A549 (cell line): ENCODE measurements at regions not wholly inside any gene's neighbourhood (a gene's known extent, or its start where the extent isn't known, plus 50 kb on each side); places are given as distances from the start of the nearest gene placed in this dataset.
"Not testable (repeated sequence)": the region's sequence is repeated elsewhere in the genome, so short reads cannot be mapped to it uniquely, and the experiment has no call there.

Experiments used
- ATAC-seq, 2 experiments: fragments of 200-7000 bp in 1 of 2; fragments of >200 bp in 1 of 2; cut with Nextera tagmentation in 1 of 2; cut with Tn5 transposase in 1 of 2; 3 replicates each; pipeline versions ENCODE4 v1.8.0 to v1.9.1; 2018 to 2020; ENCODE audit warnings: mild to moderate bottlenecking in 1 of 2, moderate library complexity in 1 of 2
- CTCF ChIA-PET: fragments of 300-600 bp; sonication (Branson Sonifier 250); formaldehyde crosslinking; extraction: SDS; loops from one replicate; lab custom pipeline; 2021; ENCODE audit warnings: antibody characterized with exemption, inconsistent platforms; lab: Yijun Ruan, JAX
- POLR2A ChIA-PET: fragments of 350-600 bp; formaldehyde crosslinking; extraction: SDS; loops from one replicate; lab custom pipeline; 2021; ENCODE audit warnings: antibody characterized with exemption, inconsistent platforms; lab: Yijun Ruan, JAX
- DNase-seq, 2 experiments: peaks; one replicate each; pipeline versions ENCODE4 v3.0.0 to v3.0.0-alpha.2; 2011 to 2016; ENCODE audit warnings: low read depth in 1 of 2, low spot score in 1 of 2
- FAIRE-seq: peaks from 2 replicates; lab custom pipeline; 2011; peaks lifted over from hg19 to GRCh38; lab: Jason Lieb, UNC
- H3K27ac ChIP-seq, 2 experiments: fragments of >200 bp; sonication (Bioruptor Twin); formaldehyde crosslinking; 3 replicates each; pipeline ENCODE4 v1.5.1; 2016 to 2017
- H3K4me1 ChIP-seq: fragments of >200 bp; sonication (Bioruptor Twin); formaldehyde crosslinking; 3 replicates; pipeline ENCODE4 v1.6.1; 2016
- H3K4me2 ChIP-seq: fragments of >200 bp; sonication (Bioruptor Twin); formaldehyde crosslinking; 3 replicates; pipeline ENCODE4 v1.6.1; 2016
- H3K4me3 ChIP-seq: fragments of >200 bp; sonication (Bioruptor Twin); formaldehyde crosslinking; 3 replicates; pipeline ENCODE4 v1.5.1; 2016
- H3K9me3 ChIP-seq: fragments of >200 bp; sonication (Bioruptor Twin); formaldehyde crosslinking; 3 replicates; pipeline ENCODE4 v1.6.1; 2016
- CHD2 ChIP-seq: fragments of 150-350 bp; IDR thresholded peaks from 2 replicates; pipeline ENCODE4 v1.6.1; 2014; ENCODE audit warnings: low read length; ENCODE audit not compliant: partially characterized antibody
- HEYL ChIP-seq: fragments of 250-450 bp; sonication (Bioruptor Pico); IDR thresholded peaks from 2 replicates; pipeline ENCODE4 v1.8.0; 2021; ENCODE audit warnings: mild to moderate bottlenecking, moderate library complexity
- HOXA7 ChIP-seq: fragments of 250-450 bp; sonication (Bioruptor Pico); IDR thresholded peaks from 2 replicates; pipeline ENCODE4 v1.5.0; 2020; ENCODE audit warnings: mild to moderate bottlenecking, moderate library complexity
- JUN ChIP-seq, 2 experiments: fragments of >200 bp; sonication (Bioruptor Twin); formaldehyde crosslinking; IDR thresholded peaks; 2 replicates in 1 of 2; 3 replicates in 1 of 2; pipeline ENCODE4 v1.6.1; 2016 to 2017
- KDM5A ChIP-seq: fragments of 200-600 bp; sonication (generic); IDR thresholded peaks from 2 replicates; pipeline ENCODE4 v1.6.1; 2016; ENCODE audit warnings: antibody characterized with exemption, mild to moderate bottlenecking
- MYC ChIP-seq: IDR thresholded peaks from 2 replicates; pipeline ENCODE4 v1.6.1; 2012; ENCODE audit warnings: mild to moderate bottlenecking, inconsistent platforms, low read length, improper control_type of control experiment, borderline replicate concordance
- POLR2A ChIP-seq: IDR thresholded peaks from 2 replicates; pipeline ENCODE4 v1.6.1; 2012; ENCODE audit warnings: mild to moderate bottlenecking, low read length
- POLR2AphosphoS2 ChIP-seq: conservative IDR thresholded peaks from 2 replicates; pipeline ENCODE4 v1.6.1; 2012; ENCODE audit warnings: low read length, improper control_type of control experiment, inconsistent platforms
- RARB ChIP-seq: fragments of 250-450 bp; sonication (Bioruptor Pico); IDR thresholded peaks from 2 replicates; pipeline ENCODE4 v1.8.0; 2021; ENCODE audit warnings: mild to moderate bottlenecking, moderate library complexity
- RFX5 ChIP-seq: fragments of 450-650 bp; IDR thresholded peaks from 2 replicates; pipeline ENCODE4 v1.7.1; 2014; ENCODE audit warnings: antibody characterized with exemption, mild to moderate bottlenecking, moderate library complexity
- TFCP2L1 ChIP-seq: fragments of 250-450 bp; sonication (Bioruptor Pico); IDR thresholded peaks from 2 replicates; pipeline ENCODE4 v1.5.0; 2021; ENCODE audit warnings: mild to moderate bottlenecking
- ZNF302 ChIP-seq: fragments of 250-450 bp; sonication (Bioruptor Pico); IDR thresholded peaks from 2 replicates; pipeline ENCODE4 v1.9.0; 2021; ENCODE audit warnings: inconsistent platforms, mild to moderate bottlenecking, moderate library complexity
- WGBS: methylation state at CpG from one replicate; pipeline ENCODE4 v1.1.6; 2017; ENCODE audit errors: missing lambda C conversion rate; 5-methylcytosine and 5-hydroxymethylcytosine counted together
- TF ChIP-seq, protein P1 (sequence below): fragments of 250-450 bp; sonication (Bioruptor Pico); IDR thresholded peaks from 2 replicates; pipeline ENCODE4 v1.5.0; 2020; ENCODE audit warnings: low read depth, mild to moderate bottlenecking, moderate library complexity
- TF ChIP-seq, protein P2 (sequence below): fragments of 150-350 bp; IDR thresholded peaks from 2 replicates; pipeline ENCODE4 v1.6.1; 2014; ENCODE audit warnings: low read depth, mild to moderate bottlenecking, low read length
- TF ChIP-seq, protein P3 (sequence below): fragments of >200 bp; sonication (Bioruptor Twin); formaldehyde crosslinking; IDR thresholded peaks from 3 replicates; pipeline ENCODE4 v1.6.1; 2016

DNA sequence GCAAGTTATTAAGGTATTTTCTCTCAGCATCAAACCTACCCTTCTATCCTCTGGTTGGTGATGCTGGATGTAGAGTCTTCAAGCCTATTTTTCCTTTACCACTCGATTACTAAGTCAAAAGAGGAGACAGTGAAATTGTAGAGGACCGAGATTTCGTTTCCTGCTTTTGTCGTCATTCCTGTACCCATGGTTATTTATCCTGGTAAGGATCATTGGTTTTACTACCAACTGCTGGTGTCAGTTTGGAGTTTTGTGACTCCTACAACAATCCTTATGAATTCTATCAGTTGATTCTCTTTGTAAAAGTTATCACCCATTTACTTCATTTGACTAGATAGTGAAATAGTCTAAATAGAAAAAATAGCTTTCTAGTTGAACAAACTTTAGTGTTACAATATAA lies 2028.2 kb upstream of the ACO1 start:
- Histone ChIP-seq H3K4me2 (no peak overlapping the region), H3K4me1 (no peaks in the 10 kb centered on the region), H3K4me3 (no peak overlapping the region), H3K27ac (no peak overlapping the region), H3K9me3 (no peaks in the 10 kb centered on the region)
- CTCF ChIA-PET: no interaction called here
- POLR2A ChIA-PET: no interaction called here
- FAIRE-seq (no peak), DNase-seq (no peak), ATAC-seq (no peak)
- TF ChIP-seq ZNF302 (CRISPR knock-in tag) (no peak), KDM5A (no peak), JUN (IDR thresholded peaks at IDR 0.05) (no peak), CHD2 (no peak)
- TF ChIP-seq, protein P1, sequence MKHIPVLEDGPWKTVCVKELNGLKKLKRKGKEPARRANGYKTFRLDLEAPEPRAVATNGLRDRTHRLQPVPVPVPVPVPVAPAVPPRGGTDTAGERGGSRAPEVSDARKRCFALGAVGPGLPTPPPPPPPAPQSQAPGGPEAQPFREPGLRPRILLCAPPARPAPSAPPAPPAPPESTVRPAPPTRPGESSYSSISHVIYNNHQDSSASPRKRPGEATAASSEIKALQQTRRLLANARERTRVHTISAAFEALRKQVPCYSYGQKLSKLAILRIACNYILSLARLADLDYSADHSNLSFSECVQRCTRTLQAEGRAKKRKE (CRISPR knock-in tag): no peak
- TF ChIP-seq, protein P2, sequence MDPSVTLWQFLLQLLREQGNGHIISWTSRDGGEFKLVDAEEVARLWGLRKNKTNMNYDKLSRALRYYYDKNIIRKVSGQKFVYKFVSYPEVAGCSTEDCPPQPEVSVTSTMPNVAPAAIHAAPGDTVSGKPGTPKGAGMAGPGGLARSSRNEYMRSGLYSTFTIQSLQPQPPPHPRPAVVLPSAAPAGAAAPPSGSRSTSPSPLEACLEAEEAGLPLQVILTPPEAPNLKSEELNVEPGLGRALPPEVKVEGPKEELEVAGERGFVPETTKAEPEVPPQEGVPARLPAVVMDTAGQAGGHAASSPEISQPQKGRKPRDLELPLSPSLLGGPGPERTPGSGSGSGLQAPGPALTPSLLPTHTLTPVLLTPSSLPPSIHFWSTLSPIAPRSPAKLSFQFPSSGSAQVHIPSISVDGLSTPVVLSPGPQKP: no peak
- 23% methylated on average over 4 of the region's 4 CpGs for WGBS

DNA sequence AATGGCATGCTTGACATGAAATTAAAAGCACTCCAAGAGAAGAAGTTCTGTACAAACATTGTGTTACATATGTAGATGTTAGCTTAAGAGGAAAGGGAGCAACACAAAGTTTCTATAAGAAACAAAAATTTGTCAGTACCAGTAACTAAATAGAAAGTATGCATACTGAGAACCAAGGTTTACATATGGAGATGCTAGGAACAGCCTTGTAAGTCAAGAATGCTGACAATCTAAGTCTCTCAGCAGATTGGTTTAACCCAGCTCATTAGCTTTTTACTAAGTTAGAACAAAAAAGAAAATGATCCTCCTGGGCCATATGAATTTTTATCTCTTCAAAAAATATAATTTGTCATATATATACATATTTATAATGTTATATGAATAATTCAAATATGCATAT lies 2022.1 kb upstream of the ACO1 start:
- no peak overlapping the region for H3K4me3 ChIP-seq
- no peak for TF ChIP-seq HOXA7 (CRISPR knock-in tag)
- TF ChIP-seq, all 56 proteins: peak for 0
- ChIA-PET CTCF (no interaction called here), POLR2A (no interaction called here)
- DNase-seq: no peak
- H3K9me3 ChIP-seq: no peaks in the 10 kb centered on the region
- no peak overlapping the region for H3K4me2 ChIP-seq
- H3K27ac ChIP-seq: no peak overlapping the region
- FAIRE-seq: no peak
- ATAC-seq: no peak
- no peaks in the 10 kb centered on the region for H3K4me1 ChIP-seq

DNA sequence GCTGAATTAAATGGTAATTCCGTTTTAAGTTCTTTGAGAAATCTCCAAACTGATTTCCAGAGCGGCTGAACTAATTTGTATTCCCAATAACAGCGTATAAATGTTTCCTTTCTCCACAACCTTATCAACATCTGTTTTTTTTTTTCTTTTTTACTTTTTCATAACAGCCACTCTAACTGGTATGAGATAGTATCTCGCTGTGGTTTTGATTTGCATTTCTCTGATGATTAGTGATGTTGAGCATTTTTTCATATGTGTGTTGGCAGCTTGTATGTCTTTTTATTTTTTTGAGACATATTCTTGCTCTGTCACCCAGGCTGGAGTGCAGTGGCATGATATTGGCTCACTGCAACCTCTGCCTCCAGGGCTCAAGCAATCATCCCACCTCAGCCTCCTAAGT lies 2018.3 kb upstream of the ACO1 start:
- 17% methylated on average over 4 of the region's 4 CpGs for WGBS

DNA sequence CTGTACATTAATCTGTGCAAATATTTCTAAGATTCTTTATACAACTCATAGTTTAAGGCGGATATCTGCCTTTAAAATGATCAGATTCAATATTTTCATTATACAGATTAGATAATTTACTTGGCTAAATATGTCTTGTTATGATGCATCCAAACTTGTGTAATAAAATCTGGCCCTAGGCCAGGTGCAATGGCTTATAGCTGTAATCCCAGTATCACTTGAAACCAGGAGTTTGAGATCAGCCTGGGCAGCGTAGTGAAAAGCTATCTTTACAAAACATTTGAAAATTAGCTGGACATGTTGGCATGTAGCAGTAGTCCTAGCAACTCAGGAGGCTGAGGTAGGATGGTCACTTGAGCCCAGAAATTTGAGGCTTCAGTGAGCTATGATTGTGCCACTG lies 2002.2 kb upstream of the ACO1 start:
- POLR2A ChIA-PET: no interaction called here
- 2% methylated on average over 2 of the region's 2 CpGs for WGBS
- Histone ChIP-seq H3K4me3 (no peak overlapping the region), H3K4me1 (no peaks in the 10 kb centered on the region), H3K27ac (no peak overlapping the region), H3K9me3 (no peaks in the 10 kb centered on the region), H3K4me2 (no peak overlapping the region)
- FAIRE-seq (no peak), ATAC-seq (no peak), DNase-seq (no peak)
- CTCF ChIA-PET: no interaction called here
- no peak for TF ChIP-seq POLR2AphosphoS2
- TF ChIP-seq POLR2A: no peak
- TF ChIP-seq JUN (IDR thresholded peaks at IDR 0.05): no peak
- TF ChIP-seq, protein P3, sequence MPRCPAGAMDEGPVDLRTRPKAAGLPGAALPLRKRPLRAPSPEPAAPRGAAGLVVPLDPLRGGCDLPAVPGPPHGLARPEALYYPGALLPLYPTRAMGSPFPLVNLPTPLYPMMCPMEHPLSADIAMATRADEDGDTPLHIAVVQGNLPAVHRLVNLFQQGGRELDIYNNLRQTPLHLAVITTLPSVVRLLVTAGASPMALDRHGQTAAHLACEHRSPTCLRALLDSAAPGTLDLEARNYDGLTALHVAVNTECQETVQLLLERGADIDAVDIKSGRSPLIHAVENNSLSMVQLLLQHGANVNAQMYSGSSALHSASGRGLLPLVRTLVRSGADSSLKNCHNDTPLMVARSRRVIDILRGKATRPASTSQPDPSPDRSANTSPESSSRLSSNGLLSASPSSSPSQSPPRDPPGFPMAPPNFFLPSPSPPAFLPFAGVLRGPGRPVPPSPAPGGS: no peak
- no peak for TF ChIP-seq HEYL (CRISPR knock-in tag)
- TF ChIP-seq MYC: no peak
- TF ChIP-seq TFCP2L1 (CRISPR knock-in tag): no peak
- TF ChIP-seq, protein P2: no peak
- TF ChIP-seq RFX5: no peak
- TF ChIP-seq RARB (CRISPR knock-in tag): no peak
- TF ChIP-seq, all 56 proteins: peak for 0

More for the DNA sequence above, 2018.3 kb upstream of the ACO1 start:
- H3K4me2 ChIP-seq, FAIRE-seq, H3K27ac ChIP-seq, H3K9me3 ChIP-seq, POLR2A ChIA-PET, H3K4me1 ChIP-seq, DNase-seq, ATAC-seq, H3K4me3 ChIP-seq, CTCF ChIA-PET: not testable (repeated sequence)
